ENCODE measurements at regions not wholly inside any gene's neighbourhood (a gene's known extent, or its start where the extent isn't known, plus 50 kb on each side); places are given as distances from the start of the nearest gene placed in this dataset.

GRCh38 chr6:53741034-53741823 is 53.6 kb upstream of the LRRC1 start:
- no peak overlapping the region for H2BK20ac ChIP-seq (ENCODE audit: low read depth, low read length, poor library complexity, severe bottlenecking)
- no peak overlapping the region for H3K4me3 Mint-ChIP-seq
- no peak overlapping the region for H3K56ac ChIP-seq (ENCODE audit: insufficient read length, low read depth, low read length)
- no peak overlapping the region for H3K4me2 ChIP-seq (ENCODE audit: insufficient read depth, insufficient read length, low read length)
- no peak overlapping the region for H3K18ac ChIP-seq (ENCODE audit: insufficient read length, low read depth, low read length)
- H2BK120ac ChIP-seq (ENCODE audit: low read depth, low read length, poor library complexity, severe bottlenecking): no peak overlapping the region
- H3K4me1 Mint-ChIP-seq: peaks cover 6 to 9% of the 10 kb centered on the region in 2 experiments; a peak in 3 of 4 replicates
- H3K27me3 Mint-ChIP-seq (ENCODE audit: low read depth): no peaks in the 10 kb centered on the region
- H4K91ac ChIP-seq (ENCODE audit: insufficient read length, low read depth, low read length): no peak overlapping the region
- H4K20me1 ChIP-seq (ENCODE audit: control insufficient read depth, insufficient read depth, insufficient read length): no peaks in the 10 kb centered on the region
- H3K4ac ChIP-seq (ENCODE audit: low read depth, low read length): no peak overlapping the region
- no peak overlapping the region for H2AK5ac ChIP-seq (ENCODE audit: insufficient read length, low read length)
- H3K9me3 Mint-ChIP-seq: no peaks in the 10 kb centered on the region
- H3K9me3 ChIP-seq (ENCODE audit: control insufficient read depth, low read depth, low read length): no peaks in the 10 kb centered on the region
- H3T11ph ChIP-seq (ENCODE audit: low read length): no peak overlapping the region
- no CpG with 5 or more reads among the region's 10 CpGs for WGBS (ENCODE audit: extremely low coverage, insufficient read length, low lambda C conversion rate)
- H3K23ac ChIP-seq (ENCODE audit: insufficient read length, low read depth, low read length): no peak overlapping the region
- no peaks in the 10 kb centered on the region for H3K79me2 ChIP-seq (ENCODE audit: insufficient read depth, low read length)
- no peak overlapping the region for H2BK12ac ChIP-seq (ENCODE audit: insufficient read length, low read depth, low read length)
- no peak overlapping the region for H2AFZ ChIP-seq (ENCODE audit: low read length)
- no peaks in the 10 kb centered on the region; the same call in 1 of the 2 replicates for H3K4me1 ChIP-seq (ENCODE audit: insufficient read depth, low read length)
- H3K36me3 Mint-ChIP-seq (ENCODE audit: insufficient read depth in 1 of 3, low read depth in 3 of 3): peaks cover 0 to 5% (median 0%) of the 10 kb centered on the region in 3 experiments; a peak in 1 of 7 replicates
- no peaks in the 10 kb centered on the region for H3K79me1 ChIP-seq (ENCODE audit: insufficient read depth, low read depth, low read length, poor library complexity, severe bottlenecking)
- no peak overlapping the region for H3K9ac ChIP-seq (ENCODE audit: extremely low read depth, insufficient read length, low read length)
- no peak overlapping the region for H2BK15ac ChIP-seq (ENCODE audit: low read depth, low read length)
- no peak overlapping the region for H3K27ac ChIP-seq (ENCODE audit: insufficient read length, low read depth, low read length)
- H3K27ac Mint-ChIP-seq: no peak overlapping the region
- no peak overlapping the region for H4K5ac ChIP-seq (ENCODE audit: insufficient read length, low read depth, low read length)
- no peak overlapping the region for H2BK5ac ChIP-seq (ENCODE audit: insufficient read length, low read length)
- H4K8ac ChIP-seq (replicated peaks; ENCODE audit: insufficient read length, low read depth, low read length): no peak overlapping the region
- DNase-seq: peak; percentile 44
- no peak overlapping the region for H3K14ac ChIP-seq (ENCODE audit: insufficient read depth, low read length)
- TF ChIP-seq CTCF (conservative IDR thresholded peaks at IDR 0.05): no peak
- no peaks in the 10 kb centered on the region for H3K23me2 ChIP-seq (ENCODE audit: insufficient read length, low read depth, low read length, poor library complexity, severe bottlenecking)
- no peaks in the 10 kb centered on the region for H3K27me3 ChIP-seq (ENCODE audit: insufficient read depth, low read length)
